Peyer's patch (tissue), 4 donors: ENCODE measurements at regions not wholly inside any gene's neighbourhood (a gene's known extent, or its start where the extent isn't known, plus 50 kb on each side); places are given as distances from the start of the nearest gene placed in this dataset.

Experiments used
- CTCF ChIP-seq, 6 experiments: fragments of 450-650 bp in 4 of 6; fragments of 200-600 bp in 2 of 6; sonication (generic) in 1 of 6; IDR thresholded peaks; one replicate each; pipeline ENCODE4 v1.5.1; 2017 to 2019; ENCODE audit warnings: antibody characterized with exemption in 6 of 6, mild to moderate bottlenecking in 3 of 6, moderate library complexity in 1 of 6
- POLR2A ChIP-seq, 2 donors: fragments of 450-650 bp; IDR thresholded peaks; one replicate each; pipeline ENCODE4 v1.5.1; 2017; ENCODE audit warnings: antibody characterized with exemption in 2 of 2, mild to moderate bottlenecking in 2 of 2, moderate library complexity in 2 of 2

DNA sequence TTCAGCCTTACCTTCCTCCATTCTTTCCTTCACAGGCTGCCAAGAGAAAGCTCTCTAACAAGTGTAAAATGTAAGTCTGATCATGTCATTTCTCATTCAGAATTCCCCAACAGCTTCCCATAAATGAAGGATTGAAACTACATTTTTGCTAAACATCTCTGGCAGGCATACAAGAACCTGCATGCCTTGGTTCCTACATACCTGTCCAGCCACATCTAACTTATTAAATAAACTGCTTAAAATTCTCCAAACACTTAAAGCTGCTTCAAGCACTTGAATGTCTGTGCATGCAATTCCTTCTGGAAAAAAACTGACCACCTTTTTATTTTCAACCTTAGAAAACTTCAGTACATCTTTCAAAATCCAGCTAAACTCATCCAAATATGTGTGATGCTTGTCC is 84.4 kb upstream of the DCN start:
- TF ChIP-seq CTCF (IDR thresholded peaks at IDR 0.05) = no peak
- no peak for TF ChIP-seq POLR2A (IDR thresholded peaks at IDR 0.05)
